ENCODE measurements at regions not wholly inside any gene's neighbourhood (a gene's known extent, or its start where the extent isn't known, plus 50 kb on each side); places are given as distances from the start of the nearest gene placed in this dataset.

GRCh38 chrX:40346379-40346778 lies 234.4 kb upstream of the ATP6AP2 start:
- TF ChIP-seq EP300 (IDR thresholded peaks at IDR 0.05; ENCODE audit: low read depth), result no peak
- no peak for TF ChIP-seq CTCF (IDR thresholded peaks at IDR 0.05)
- no peak for TF ChIP-seq POLR2AphosphoS5 (IDR thresholded peaks at IDR 0.05)

Data from transverse colon (tissue), 4 donors.